Adrenal gland (tissue), 9 donors: ENCODE measurements at regions not wholly inside any gene's neighbourhood (a gene's known extent, or its start where the extent isn't known, plus 50 kb on each side); places are given as distances from the start of the nearest gene placed in this dataset.

Experiments
- DNase-seq, 7 donors: peaks; one replicate each; pipeline ENCODE4 v3.0.0-alpha.2; 2019 to 2020
- H3K27ac ChIP-seq, 5 donors: fragments of 200-600 bp; sonication (generic) in 4 of 5; 1 replicate in 3 of 5; 2 replicates in 2 of 5; pipeline versions ENCODE4 v1.5.1 to v1.8.0; 2016 to 2020; ENCODE audit warnings: mild to moderate bottlenecking in 1 of 5
- H3K27me3 ChIP-seq: fragments of 200-600 bp; 2 replicates; pipeline ENCODE4 v1.8.0; 2021
- H3K36me3 ChIP-seq, 2 donors: fragments of 200-600 bp; replicated peaks in 1 of 2; 1 replicate in 1 of 2; 2 replicates in 1 of 2; pipeline versions ENCODE4 v1.5.1 to v1.8.0; 2018 to 2022
- H3K4me1 ChIP-seq, 2 donors: fragments of 200-600 bp; replicated peaks in 1 of 2; 1 replicate in 1 of 2; 2 replicates in 1 of 2; pipeline versions ENCODE4 v1.5.1 to v1.8.0; 2018 to 2021
- H3K4me3 ChIP-seq, 4 donors: fragments of 200-600 bp; sonication (generic) in 3 of 4; one replicate each; pipeline ENCODE4 v1.5.1; 2016 to 2018
- H3K9me3 ChIP-seq, 3 donors: fragments of 200-600 bp; sonication (generic) in 1 of 3; replicated peaks in 1 of 3; 1 replicate in 2 of 3; 2 replicates in 1 of 3; pipeline versions ENCODE4 v1.5.1 to v1.8.0; 2016 to 2021
- CTCF ChIP-seq, 6 experiments: fragments of 450-650 bp in 4 of 6; fragments of 200-600 bp in 2 of 6; sonication (generic) in 1 of 6; IDR thresholded peaks; 1 replicate in 5 of 6; 2 replicates in 1 of 6; pipeline versions ENCODE4 v1.5.1 to v1.8.0; 2016 to 2021; ENCODE audit warnings: antibody characterized with exemption in 6 of 6, mild to moderate bottlenecking in 2 of 6, moderate library complexity in 1 of 6
- POLR2A ChIP-seq, 2 donors: fragments of 450-650 bp; IDR thresholded peaks; one replicate each; pipeline ENCODE4 v1.6.1; 2017; ENCODE audit warnings: antibody characterized with exemption in 2 of 2, mild to moderate bottlenecking in 2 of 2, moderate library complexity in 1 of 2
- WGBS, 4 donors: extraction: QIAGEN DNeasy Blood & Tissue Kit in 2 of 4; methylation state at CpG; one replicate each; pipeline versions ENCODE4 v1.1.5 to v1.1.7; 2013 to 2017; 5-methylcytosine and 5-hydroxymethylcytosine counted together
- intact Hi-C, 2 donors: fragments of 100-400 bp; cut with DNase I; formaldehyde crosslinking; loops; one replicate each; pipeline versions ENCODE4 v1.14.1 to v1.15.0; 2022 to 2023
- donor health status: healthy with polysubstance abuse.
- donor health status: Bipolar disorder and iron deficiency.
- donor health status: DM: yes; HTN: yes; CAD: no.
- donor health status: DM: no; HTN: no; CAD: no.
- donor health status: DM: no; HTN: no; CAD: no.

GRCh38 chr2:193808877-193809276 lies 1614.1 kb upstream of the TMEFF2 start:
- intact Hi-C loops, result no loop called here
- no peaks in the 10 kb centered on the region for H3K9me3 ChIP-seq
- WGBS, 4 donors, result 90 to 100% (median 96%) methylated on average over 1 of the region's 1 CpG
- H3K27me3 ChIP-seq, result no peaks in the 10 kb centered on the region
- no peak overlapping the region for H3K27ac ChIP-seq
- no peak overlapping the region for H3K4me3 ChIP-seq
- DNase-seq, result no peak
- no peaks in the 10 kb centered on the region for H3K36me3 ChIP-seq
- TF ChIP-seq POLR2A (IDR thresholded peaks at IDR 0.05) (no peak), CTCF (IDR thresholded peaks at IDR 0.05) (no peak)
- peaks cover 0 to 13% of the 10 kb centered on the region in 2 donors for H3K4me1 ChIP-seq

- no peak overlapping the region for H3K27ac ChIP-seq
- H3K9me3 ChIP-seq, result no peaks in the 10 kb centered on the region
- H3K36me3 ChIP-seq, result no peaks in the 10 kb centered on the region
- intact Hi-C loops, result no loop called here
- no peak overlapping the region for H3K4me3 ChIP-seq
- DNase-seq, result peak in 4 of 7 donors; percentile 41 to 59 (median 52)
- no peaks in the 10 kb centered on the region for H3K27me3 ChIP-seq
- TF ChIP-seq CTCF (IDR thresholded peaks at IDR 0.05), result no peak
- no peak for TF ChIP-seq POLR2A (IDR thresholded peaks at IDR 0.05)
- H3K4me1 ChIP-seq, result peaks cover 0 to 13% of the 10 kb centered on the region in 2 donors
- 27 to 42% (median 32%) methylated on average over 6 of the region's 6 CpGs for WGBS, 4 donors
Measured at GRCh38 chr2:193806088-193806774, 1611.5 kb upstream of the TMEFF2 start.

- TF ChIP-seq CTCF (IDR thresholded peaks at IDR 0.05), result no peak
- no peak for TF ChIP-seq POLR2A (IDR thresholded peaks at IDR 0.05)
- Histone ChIP-seq H3K27ac (no peak overlapping the region), H3K4me3 (no peak overlapping the region), H3K27me3 (no peaks in the 10 kb centered on the region), H3K9me3 (no peaks in the 10 kb centered on the region), H3K36me3 (no peaks in the 10 kb centered on the region), H3K4me1 (no peaks in the 10 kb centered on the region)
- no peak for DNase-seq
- WGBS, 4 donors, result 36 to 43% (median 38%) methylated on average over 1 of the region's 1 CpG
- intact Hi-C loops, result no loop called here
Measured at GRCh38 chr2:193796847-193797246, 1602.1 kb upstream of the TMEFF2 start.

- Histone ChIP-seq H3K36me3 (no peaks in the 10 kb centered on the region), H3K4me1 (no peaks in the 10 kb centered on the region), H3K27ac (no peak overlapping the region), H3K9me3 (peaks cover 0 to 9% (median 0%) of the 10 kb centered on the region in 3 donors), H3K4me3 (no peak overlapping the region), H3K27me3 (no peaks in the 10 kb centered on the region)
- TF ChIP-seq CTCF (IDR thresholded peaks at IDR 0.05) (no peak), POLR2A (IDR thresholded peaks at IDR 0.05) (no peak)
- DNase-seq, result no peak
- intact Hi-C loops, result no loop called here
- WGBS, 4 donors, result 57 to 81% (median 63%) methylated on average over 6 of the region's 6 CpGs
Measured at GRCh38 chr2:193793914-193794313, 1599.2 kb upstream of the TMEFF2 start.
